NCI-H69 (cell line): ENCODE measurements at regions not wholly inside any gene's neighbourhood (a gene's known extent, or its start where the extent isn't known, plus 50 kb on each side); places are given as distances from the start of the nearest gene placed in this dataset.
"Not testable (repeated sequence)": the region's sequence is repeated elsewhere in the genome, so short reads cannot be mapped to it uniquely, and the experiment has no call there.

Experiments used
- DNase-seq: peaks from one replicate; lab custom pipeline; 2025; lab: John Stamatoyannopoulos, UW

GRCh38 chr4:84221704-84222103 is 277.4 kb downstream of the NKX6-1 start:
- DNase-seq: no peak

GRCh38 chr4:84220990-84221389 is 278.1 kb downstream of the NKX6-1 start:
- DNase-seq: no peak

DNA sequence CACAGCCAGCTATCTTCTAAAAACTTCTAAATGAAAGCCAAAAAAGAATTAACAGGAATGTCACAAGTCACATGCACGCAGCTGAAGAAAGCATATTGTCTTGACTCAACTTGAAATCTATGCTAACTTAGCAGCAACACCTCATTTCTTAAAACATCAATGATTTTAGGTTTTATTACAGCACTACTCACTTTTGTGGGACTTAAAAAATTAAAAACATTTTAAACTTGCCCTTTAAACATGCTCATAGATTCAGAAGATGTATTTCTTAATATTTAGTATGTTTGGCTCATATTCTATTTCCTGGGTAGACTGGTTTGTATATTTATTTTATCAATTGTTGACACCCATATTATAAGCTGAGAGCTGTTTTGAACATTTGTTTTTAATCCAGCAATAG is 279.4 kb downstream of the NKX6-1 start:
- DNase-seq: no peak

DNA sequence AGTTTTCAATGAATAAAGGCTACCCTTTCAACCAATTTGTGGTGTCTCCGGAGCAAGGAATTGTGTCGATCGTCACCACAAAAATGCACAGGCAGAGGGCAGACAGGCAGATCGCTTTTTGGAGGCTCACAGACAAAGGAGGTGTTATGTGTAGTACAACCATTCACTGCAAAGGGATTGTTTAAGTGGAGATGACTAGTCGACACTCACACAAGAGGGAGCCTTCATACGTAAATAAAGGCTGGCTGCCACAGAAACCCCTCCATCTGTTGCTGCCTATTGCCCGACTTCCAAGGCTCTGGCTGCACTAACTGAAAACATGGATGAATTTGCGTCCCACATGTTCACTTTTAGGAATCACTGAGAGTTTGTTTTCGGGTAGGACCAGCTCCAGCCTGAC is 281.1 kb downstream of the NKX6-1 start:
- peak; percentile 56 for DNase-seq

DNA sequence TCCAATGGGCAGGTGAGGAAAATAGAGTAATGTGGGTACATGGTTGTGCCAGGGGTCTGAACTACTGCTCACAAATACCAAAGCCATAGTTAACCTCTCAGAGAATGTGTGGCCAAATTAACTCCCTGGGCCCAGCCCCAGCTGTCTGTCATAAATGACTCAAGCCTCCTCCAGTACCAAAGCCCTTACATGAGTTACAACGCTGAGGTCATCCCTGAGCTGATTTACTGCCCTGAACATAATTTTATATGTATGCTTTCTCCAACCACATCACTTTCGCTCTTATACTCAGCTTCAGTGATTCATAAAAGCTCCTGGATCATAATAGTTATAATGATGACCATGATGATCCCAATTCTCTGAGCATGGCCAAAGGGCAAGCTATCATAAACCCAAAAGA is 283.9 kb downstream of the NKX6-1 start:
- no peak for DNase-seq

- DNase-seq: not testable (repeated sequence)
These were observed 292.9 kb downstream of the NKX6-1 start for GRCh38 chr4:84206226-84206625.

DNA sequence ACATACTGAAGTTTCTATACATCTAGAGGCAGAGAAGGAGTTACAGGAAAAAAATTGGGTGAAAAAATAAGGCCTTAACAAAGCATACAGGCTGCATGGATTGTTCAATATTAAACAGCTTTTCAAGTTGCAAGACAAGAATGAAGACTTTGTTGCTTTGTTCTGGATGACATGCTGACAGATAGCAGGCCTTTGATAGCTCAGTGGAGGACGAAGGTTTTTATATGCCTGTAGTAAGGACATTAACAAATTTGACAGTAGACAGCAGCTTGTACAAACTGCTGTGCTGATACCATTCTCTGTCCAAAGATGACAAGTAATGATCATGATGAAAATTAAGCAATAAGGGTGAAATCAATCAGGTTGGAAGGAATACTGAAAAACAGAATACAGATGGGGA is 309.9 kb downstream of the NKX6-1 start:
- DNase-seq: no peak

DNA sequence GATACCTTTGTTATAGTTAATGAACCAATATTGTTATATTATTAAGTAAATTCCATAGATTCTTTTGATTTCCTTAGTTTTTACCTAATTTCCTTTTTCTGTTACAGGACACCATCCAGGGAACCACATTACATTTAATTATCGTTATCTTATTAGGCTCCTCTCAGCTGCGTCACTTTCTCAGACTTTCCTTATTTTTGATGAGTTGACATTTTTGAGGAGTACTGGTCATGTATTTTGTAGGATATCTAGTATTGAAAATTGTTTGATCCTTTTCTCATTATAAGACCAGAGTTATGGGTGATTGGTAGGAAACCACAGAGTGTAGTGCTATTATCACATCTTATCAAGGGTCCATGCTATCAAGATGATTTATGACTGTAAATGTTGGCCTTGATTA is 319.7 kb downstream of the NKX6-1 start:
- no peak for DNase-seq

GRCh38 chr4:84177831-84178542 is 321.1 kb downstream of the NKX6-1 start:
- no peak for DNase-seq

GRCh38 chr4:84176016-84176415 is 323.1 kb downstream of the NKX6-1 start:
- no peak for DNase-seq

- no peak for DNase-seq
These were observed 327.2 kb downstream of the NKX6-1 start for GRCh38 chr4:84171871-84172270.

DNA sequence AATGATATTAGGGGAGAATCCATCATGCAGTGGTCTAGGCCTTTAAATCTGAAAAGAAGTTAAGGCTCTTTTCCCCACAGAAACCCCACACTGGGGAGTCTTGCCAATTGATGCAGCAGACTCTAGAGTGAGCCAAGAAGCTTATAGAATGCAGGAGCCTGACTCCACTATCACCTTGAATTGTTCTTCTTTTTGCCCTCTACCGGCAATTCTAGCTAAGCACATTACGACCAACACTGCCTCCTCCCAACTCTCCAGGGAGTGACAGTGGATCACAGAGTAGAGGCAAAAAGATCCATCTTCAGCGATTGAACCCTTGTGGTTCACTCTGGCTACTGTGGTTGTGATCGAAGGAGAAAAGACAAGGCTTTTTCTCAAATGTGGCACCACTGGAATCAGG is 331.5 kb downstream of the NKX6-1 start:
- DNase-seq: no peak

DNA sequence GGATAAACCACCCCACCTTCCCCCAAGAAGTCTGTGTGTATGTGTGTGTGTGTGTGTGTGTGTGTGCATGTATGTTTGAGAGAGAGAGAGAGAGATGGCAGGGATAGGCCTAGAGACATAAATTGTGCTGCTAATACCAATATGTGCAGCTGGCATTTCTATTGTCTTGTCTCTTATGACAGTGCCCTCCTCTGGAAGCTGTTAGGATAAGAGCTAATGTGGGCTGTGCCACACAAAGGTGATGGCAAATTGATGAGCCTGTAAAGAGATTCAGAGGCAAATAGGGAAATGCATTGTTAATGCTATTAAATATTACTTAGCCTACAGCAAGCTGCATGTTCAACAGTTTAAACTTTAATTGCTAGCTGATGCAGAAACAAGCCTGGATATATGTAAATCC is 332.0 kb downstream of the NKX6-1 start:
- peak; percentile 68 for DNase-seq

- DNase-seq: no peak
These were observed 332.6 kb downstream of the NKX6-1 start for GRCh38 chr4:84166486-84166885.

DNA sequence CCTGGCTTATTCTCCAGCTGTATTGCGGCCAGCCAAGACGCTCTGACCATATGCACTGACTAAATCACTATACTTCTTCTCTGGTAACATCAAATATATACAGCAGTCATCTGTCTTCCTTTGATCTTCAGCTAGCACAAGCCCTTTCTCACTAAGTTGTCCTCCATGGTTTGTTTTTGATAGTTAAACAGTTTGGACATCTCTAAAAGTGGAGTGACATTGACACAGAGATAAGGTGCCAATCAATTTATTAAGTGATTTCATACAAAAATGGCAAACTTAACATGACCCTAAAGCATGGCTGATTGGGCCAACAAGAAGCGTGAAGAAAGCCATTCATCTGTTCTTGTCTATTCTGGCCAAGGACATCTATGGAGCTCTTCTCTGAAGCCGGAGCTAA is 334.9 kb downstream of the NKX6-1 start:
- no peak for DNase-seq

GRCh38 chr4:84159762-84160161 is 339.3 kb downstream of the NKX6-1 start:
- DNase-seq: peak; percentile 18

DNA sequence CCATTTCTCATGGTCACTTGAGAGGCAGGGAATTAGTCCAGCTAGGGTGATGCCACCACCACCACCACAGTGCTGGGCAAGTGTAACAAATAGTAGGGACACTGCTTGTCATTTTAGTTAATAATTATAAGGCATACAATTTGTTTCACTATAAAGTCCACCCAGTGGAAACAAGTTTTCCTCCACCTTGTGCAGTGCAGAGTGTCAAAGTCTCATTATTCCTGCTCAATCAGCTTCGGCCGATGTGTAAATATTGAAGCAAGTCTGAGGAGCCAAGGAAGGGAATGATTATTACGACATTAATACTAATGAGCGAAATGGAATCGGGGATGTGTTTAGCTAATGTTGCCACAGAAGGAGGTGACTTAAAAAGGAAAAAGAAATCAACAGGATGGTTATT is 340.4 kb downstream of the NKX6-1 start:
- no peak for DNase-seq

DNA sequence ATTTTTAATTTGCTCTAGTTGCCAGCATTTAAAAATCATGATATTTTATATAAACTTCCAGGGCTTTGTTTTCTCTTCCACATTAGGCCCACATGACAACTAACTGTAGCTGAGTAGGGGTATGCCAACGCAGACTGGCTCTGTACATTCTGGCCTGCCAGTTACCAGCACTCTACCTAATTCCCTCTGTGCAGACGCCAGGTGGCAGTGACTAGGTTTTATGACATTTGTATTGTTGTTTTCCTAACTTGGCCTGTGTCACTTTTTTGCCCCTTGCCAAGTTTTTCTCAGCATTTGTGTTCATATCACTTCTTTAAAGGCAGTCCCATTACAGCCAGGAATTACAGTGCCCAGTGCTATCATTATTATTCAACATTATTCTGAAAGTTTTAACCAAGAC is 347.5 kb downstream of the NKX6-1 start:
- DNase-seq: peak; percentile 20

- no peak for DNase-seq
These were observed 348.9 kb downstream of the NKX6-1 start for GRCh38 chr4:84150177-84150576.

DNA sequence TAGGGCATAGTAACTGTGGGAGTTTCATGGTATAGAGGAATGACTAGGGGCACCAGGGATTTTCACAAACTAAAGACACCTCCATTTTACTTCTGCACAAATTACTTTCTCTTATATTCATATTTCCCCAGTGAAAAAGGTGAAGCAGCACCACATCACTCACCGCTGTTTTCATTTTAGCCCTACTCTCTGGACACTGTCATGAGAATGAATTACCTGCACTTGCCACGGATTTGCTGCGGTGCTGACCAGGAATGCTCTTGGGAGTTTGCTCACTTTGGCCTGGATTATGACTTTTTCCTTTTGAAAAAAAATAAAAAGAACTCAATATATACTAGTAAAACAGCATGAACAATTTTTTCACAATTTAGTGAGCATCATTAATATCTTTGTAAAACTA is 351.3 kb downstream of the NKX6-1 start:
- DNase-seq: no peak

- DNase-seq: no peak
These were observed 352.7 kb downstream of the NKX6-1 start for GRCh38 chr4:84146300-84146959.

DNA sequence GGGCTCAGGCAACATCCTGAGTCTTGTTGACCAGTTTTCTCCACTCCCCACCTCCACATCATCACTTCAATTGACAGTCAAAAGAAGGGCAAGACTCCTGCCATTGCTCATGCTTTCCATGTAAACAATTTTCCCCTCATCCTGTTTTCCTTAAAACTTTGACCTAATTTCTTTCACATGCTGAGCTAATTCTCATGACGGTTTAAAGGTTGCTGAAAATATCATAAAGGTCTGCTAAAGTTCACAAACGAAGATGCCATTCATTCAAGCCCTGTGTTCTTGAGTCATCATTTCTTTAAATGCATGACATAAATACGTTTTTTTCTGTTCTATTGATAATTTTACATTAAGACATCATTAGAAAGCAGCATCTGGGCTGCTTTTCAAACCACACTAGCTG is 353.9 kb downstream of the NKX6-1 start:
- DNase-seq: no peak

GRCh38 chr4:84126911-84127310 is 372.2 kb downstream of the NKX6-1 start:
- DNase-seq: peak; percentile 9
